ENCODE measurements at regions not wholly inside any gene's neighbourhood (a gene's known extent, or its start where the extent isn't known, plus 50 kb on each side); places are given as distances from the start of the nearest gene placed in this dataset.

DNA sequence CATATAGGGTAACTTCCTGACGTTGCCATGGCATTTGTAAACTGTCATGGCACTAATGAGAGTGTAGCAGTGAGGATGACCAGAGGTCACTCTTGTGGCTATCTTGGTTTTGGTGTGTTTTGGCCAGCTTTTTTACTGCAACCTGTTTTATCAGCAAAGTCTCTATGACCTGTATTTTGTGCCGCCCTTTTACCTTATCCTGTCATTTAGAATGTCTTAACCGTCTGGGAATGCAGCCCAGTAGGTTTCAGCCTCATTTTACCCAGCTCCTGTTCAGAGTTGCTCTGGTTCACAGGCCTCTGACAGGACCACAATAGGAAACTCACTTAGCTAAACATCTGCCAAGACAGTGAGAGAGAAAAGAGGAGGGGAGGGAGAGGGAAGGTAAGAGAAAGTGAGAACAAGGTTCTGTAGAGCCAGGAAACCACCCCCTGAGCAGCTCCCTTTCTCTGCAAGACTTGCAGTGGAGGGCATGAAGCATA lies 64.8 kb upstream of the PLEKHG3 start:
- DNase-seq (ENCODE audit: low read depth in 2 of 2), result no peak
- TF ChIP-seq CTCF (IDR thresholded peaks at IDR 0.05; ENCODE audit: low read depth, low read length), result no peak
- no peak overlapping the region for H3K4me3 ChIP-seq (replicated peaks in 1 of 2; ENCODE audit: low read depth in 2 of 2, low read length in 2 of 2)

DNA sequence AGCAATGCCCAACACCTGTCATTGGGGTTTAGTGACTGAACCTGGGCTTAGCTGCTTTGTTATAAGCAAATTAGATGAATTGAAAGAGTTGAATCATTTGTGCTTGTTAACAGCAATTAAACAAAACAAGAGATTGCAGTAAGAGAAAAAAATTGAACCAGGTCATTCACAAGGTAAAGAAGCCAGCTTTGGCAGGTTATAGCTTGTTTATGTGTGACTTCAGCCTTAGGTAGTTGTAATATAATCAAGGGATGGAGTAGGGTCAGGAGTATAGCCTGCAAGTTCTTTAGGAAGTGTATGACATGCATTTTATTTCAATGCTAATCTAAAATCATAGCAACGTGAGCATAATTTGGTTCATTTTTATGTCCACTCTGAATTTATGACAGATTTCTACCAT lies 63.4 kb upstream of the PLEKHG3 start:
- no peak overlapping the region for H3K4me3 ChIP-seq (replicated peaks in 1 of 2; ENCODE audit: low read depth in 2 of 2, low read length in 2 of 2)
- TF ChIP-seq CTCF (IDR thresholded peaks at IDR 0.05; ENCODE audit: low read depth, low read length), result no peak
- DNase-seq (ENCODE audit: low read depth in 2 of 2), result no peak

DNA sequence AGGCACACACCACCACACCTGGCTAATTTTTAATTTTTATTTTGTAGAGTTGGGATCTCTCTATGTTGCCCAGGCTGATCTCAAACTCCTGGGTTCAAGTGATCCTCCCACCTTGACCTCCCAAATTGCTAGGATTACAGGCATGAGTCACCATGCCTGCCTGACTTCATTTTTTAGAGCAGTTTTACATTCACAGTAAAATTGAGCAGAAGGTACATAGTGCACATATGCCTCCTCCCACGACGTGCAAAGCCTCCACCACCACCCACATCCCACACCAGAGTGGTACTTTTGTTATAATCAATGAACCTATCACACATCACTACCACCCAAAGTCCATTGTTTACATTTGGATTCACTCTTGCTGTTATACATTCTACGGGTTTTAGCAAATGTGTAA lies 62.5 kb upstream of the PLEKHG3 start:
- no peak for TF ChIP-seq CTCF (IDR thresholded peaks at IDR 0.05; ENCODE audit: low read depth, low read length)
- no peak for DNase-seq (ENCODE audit: low read depth in 2 of 2)
- no peak overlapping the region for H3K4me3 ChIP-seq (replicated peaks in 1 of 2; ENCODE audit: low read depth in 2 of 2, low read length in 2 of 2)

- no peak overlapping the region for H3K4me3 ChIP-seq (replicated peaks in 1 of 2; ENCODE audit: low read depth in 2 of 2, low read length in 2 of 2)
- DNase-seq (ENCODE audit: low read depth in 2 of 2), result no peak
Measured at GRCh38 chr14:64643709-64644108, 60.5 kb upstream of the PLEKHG3 start.

DNA sequence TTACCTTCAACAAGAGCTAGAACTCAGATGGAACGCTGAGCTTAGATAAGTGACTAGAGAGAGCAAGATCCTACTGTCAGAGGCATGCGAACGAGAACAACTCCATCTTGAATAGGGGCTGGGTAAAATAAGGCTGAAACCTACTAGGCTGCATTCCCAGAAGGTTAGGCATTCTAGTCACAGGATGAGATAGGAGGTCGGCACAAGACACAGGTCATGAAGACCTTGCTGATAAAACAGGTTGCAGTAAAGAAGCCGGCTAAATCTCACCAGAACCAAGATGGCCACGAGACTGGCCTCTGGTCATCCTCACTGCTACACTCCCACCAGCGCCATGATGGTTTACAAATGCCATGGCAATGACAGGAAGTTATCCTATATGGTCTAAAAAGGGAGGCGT lies 59.6 kb upstream of the PLEKHG3 start:
- DNase-seq (ENCODE audit: low read depth in 2 of 2), result no peak
- no peak overlapping the region for H3K4me3 ChIP-seq (replicated peaks in 1 of 2; ENCODE audit: low read depth in 2 of 2, low read length in 2 of 2)
- TF ChIP-seq CTCF (IDR thresholded peaks at IDR 0.05; ENCODE audit: low read depth, low read length), result no peak

More at GRCh38 chr14:64643709-64644108, 60.5 kb upstream of the PLEKHG3 start:
- no peak for TF ChIP-seq CTCF (IDR thresholded peaks at IDR 0.05; ENCODE audit: low read depth, low read length)

DNA sequence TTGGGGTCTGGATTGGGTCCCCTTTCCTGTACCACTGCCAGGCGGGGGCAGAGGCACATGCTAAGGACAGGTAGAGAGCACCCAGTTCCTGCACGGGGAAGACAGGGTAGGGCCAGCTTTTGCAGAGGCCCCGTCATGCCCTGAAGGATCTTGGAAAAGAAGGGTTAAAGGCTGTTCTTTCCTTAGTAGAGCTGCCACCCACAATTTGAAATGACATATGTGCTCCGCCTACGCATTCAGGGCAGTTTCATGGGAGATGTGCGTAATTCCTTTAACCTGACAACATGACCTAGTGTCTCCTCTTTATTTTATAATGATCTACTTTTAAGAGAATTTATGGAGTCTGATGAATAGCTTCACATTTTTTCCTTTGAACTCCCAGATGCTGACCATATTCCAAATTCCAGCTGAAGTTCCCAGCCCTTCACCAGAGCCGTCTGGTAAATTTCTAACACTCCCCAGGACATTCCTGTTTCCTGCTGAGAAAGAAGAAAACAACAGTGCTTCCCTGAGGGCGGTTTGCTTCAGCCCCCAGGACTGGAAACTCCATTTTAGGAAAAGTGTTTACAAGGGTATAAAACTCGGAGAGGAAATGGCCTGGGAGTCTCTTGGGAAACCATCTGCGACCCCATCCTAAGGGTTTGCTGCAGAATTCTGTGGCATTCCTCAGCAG lies 58.9 kb upstream of the PLEKHG3 start:
- no peak for TF ChIP-seq CTCF (IDR thresholded peaks at IDR 0.05; ENCODE audit: low read depth, low read length)
- H3K4me3 ChIP-seq (replicated peaks in 1 of 2; ENCODE audit: low read depth in 2 of 2, low read length in 2 of 2), result no peak overlapping the region

GRCh38 chr14:64646103-64646502 lies 58.1 kb upstream of the PLEKHG3 start:
- no peak for TF ChIP-seq CTCF (IDR thresholded peaks at IDR 0.05; ENCODE audit: low read depth, low read length)
- peak; percentile 67 to 86 for DNase-seq (ENCODE audit: low read depth in 2 of 2)
- no peak overlapping the region for H3K4me3 ChIP-seq (replicated peaks in 1 of 2; ENCODE audit: low read depth in 2 of 2, low read length in 2 of 2)

More for the DNA sequence above, 58.9 kb upstream of the PLEKHG3 start:
- DNase-seq (ENCODE audit: low read depth in 2 of 2), result peak; percentile 77 to 95
